Stimulated activated memory B cell treated with anti-CD40 and anti-IgM and Interleukin-4, amounts not matched to agents 10 μg/mL and 1 μg/mL and 100 μg/mL, for 72 hours (primary cell): ENCODE measurements at regions not wholly inside any gene's neighbourhood (a gene's known extent, or its start where the extent isn't known, plus 50 kb on each side); places are given as distances from the start of the nearest gene placed in this dataset.
A peak's percentile ranks its signal among the peaks of the same experiment; 100 is the strongest.

Source experiments
- ATAC-seq: fragments of 150-1000 bp; cut with Tn5 transposase; 2 replicates; pipeline ENCODE4 v1.10.0; 2021
- H3K27ac Mint-ChIP-seq: one replicate; pipeline ENCODE4 v1.8.0; 2022; ENCODE audit warnings: mild to moderate bottlenecking, mixed read lengths
- H3K27me3 Mint-ChIP-seq: one replicate; pipeline ENCODE4 v1.8.0; 2022; ENCODE audit warnings: mixed read lengths
- H3K36me3 Mint-ChIP-seq: one replicate; pipeline ENCODE4 v1.8.0; 2022; ENCODE audit warnings: mixed read lengths
- H3K4me1 Mint-ChIP-seq: one replicate; pipeline ENCODE4 v1.8.0; 2022; ENCODE audit warnings: mixed read lengths
- H3K4me3 Mint-ChIP-seq: one replicate; pipeline ENCODE4 v1.8.0; 2022; ENCODE audit warnings: mild to moderate bottlenecking, moderate library complexity, mixed read lengths
- H3K9me3 Mint-ChIP-seq: one replicate; pipeline ENCODE4 v1.8.0; 2022; ENCODE audit warnings: mixed read lengths

GRCh38 chr4:18973296-18973695 lies 951.7 kb upstream of the LCORL start:
- ATAC-seq: no peak
- no peaks in the 10 kb centered on the region for H3K36me3 Mint-ChIP-seq
- no peak overlapping the region for H3K4me3 Mint-ChIP-seq
- H3K9me3 Mint-ChIP-seq: peaks cover 2% of the 10 kb centered on the region
- H3K27ac Mint-ChIP-seq: no peak overlapping the region
- no peaks in the 10 kb centered on the region for H3K27me3 Mint-ChIP-seq
- no peaks in the 10 kb centered on the region for H3K4me1 Mint-ChIP-seq

- ATAC-seq: no peak
- H3K36me3 Mint-ChIP-seq: no peaks in the 10 kb centered on the region
- no peak overlapping the region for H3K4me3 Mint-ChIP-seq
- no peaks in the 10 kb centered on the region for H3K27me3 Mint-ChIP-seq
- no peaks in the 10 kb centered on the region for H3K4me1 Mint-ChIP-seq
- H3K27ac Mint-ChIP-seq: no peak overlapping the region
- peaks cover 10% of the 10 kb centered on the region for H3K9me3 Mint-ChIP-seq
Measured at GRCh38 chr4:18961879-18962278, 940.3 kb upstream of the LCORL start.

GRCh38 chr4:18961266-18961665 lies 939.7 kb upstream of the LCORL start:
- Mint-ChIP-seq H3K4me3 (no peak overlapping the region), H3K36me3 (no peaks in the 10 kb centered on the region), H3K9me3 (peaks cover 10% of the 10 kb centered on the region), H3K4me1 (no peaks in the 10 kb centered on the region), H3K27me3 (no peaks in the 10 kb centered on the region), H3K27ac (no peak overlapping the region)
- no peak for ATAC-seq

- no peak for ATAC-seq
- no peaks in the 10 kb centered on the region for H3K4me1 Mint-ChIP-seq
- no peaks in the 10 kb centered on the region for H3K27me3 Mint-ChIP-seq
- no peak overlapping the region for H3K27ac Mint-ChIP-seq
- H3K36me3 Mint-ChIP-seq: no peaks in the 10 kb centered on the region
- peaks cover 10% of the 10 kb centered on the region for H3K9me3 Mint-ChIP-seq
- no peak overlapping the region for H3K4me3 Mint-ChIP-seq
Measured at GRCh38 chr4:18957716-18958115, 936.2 kb upstream of the LCORL start.

GRCh38 chr4:18954538-18954937 lies 933.0 kb upstream of the LCORL start:
- Mint-ChIP-seq H3K36me3 (no peaks in the 10 kb centered on the region), H3K27ac (no peak overlapping the region), H3K27me3 (no peaks in the 10 kb centered on the region), H3K4me1 (no peaks in the 10 kb centered on the region), H3K9me3 (peaks cover 6% of the 10 kb centered on the region), H3K4me3 (no peak overlapping the region)
- no peak for ATAC-seq

GRCh38 chr4:18953613-18954012 lies 932.1 kb upstream of the LCORL start:
- no peak for ATAC-seq
- Mint-ChIP-seq H3K9me3 (peaks cover 2% of the 10 kb centered on the region), H3K27me3 (no peaks in the 10 kb centered on the region), H3K4me3 (no peak overlapping the region), H3K27ac (no peak overlapping the region), H3K36me3 (no peaks in the 10 kb centered on the region), H3K4me1 (no peaks in the 10 kb centered on the region)

- peaks cover 3% of the 10 kb centered on the region for H3K9me3 Mint-ChIP-seq
- H3K4me3 Mint-ChIP-seq: no peak overlapping the region
- ATAC-seq: no peak
Measured at GRCh38 chr4:18945464-18945863, 923.9 kb upstream of the LCORL start.

GRCh38 chr4:18942874-18943273 lies 921.3 kb upstream of the LCORL start:
- ATAC-seq: no peak
- no peak overlapping the region for H3K4me3 Mint-ChIP-seq
- H3K27me3 Mint-ChIP-seq: no peaks in the 10 kb centered on the region
- H3K36me3 Mint-ChIP-seq: no peaks in the 10 kb centered on the region
- peaks cover 5% of the 10 kb centered on the region for H3K9me3 Mint-ChIP-seq
- no peak overlapping the region for H3K27ac Mint-ChIP-seq
- H3K4me1 Mint-ChIP-seq: peaks cover 8% of the 10 kb centered on the region

More at GRCh38 chr4:18945464-18945863, 923.9 kb upstream of the LCORL start:
- Mint-ChIP-seq H3K4me1 (no peaks in the 10 kb centered on the region), H3K36me3 (no peaks in the 10 kb centered on the region), H3K27me3 (no peaks in the 10 kb centered on the region), H3K27ac (no peak overlapping the region)

GRCh38 chr4:18938343-18939099 lies 917.0 kb upstream of the LCORL start:
- Mint-ChIP-seq H3K4me3 (no peak overlapping the region), H3K27me3 (no peaks in the 10 kb centered on the region), H3K4me1 (peaks cover 8% of the 10 kb centered on the region), H3K27ac (no peak overlapping the region), H3K36me3 (no peaks in the 10 kb centered on the region), H3K9me3 (peaks cover 14% of the 10 kb centered on the region)
- ATAC-seq: peak; percentile 73

GRCh38 chr4:18937746-18938145 lies 916.2 kb upstream of the LCORL start:
- Mint-ChIP-seq H3K36me3 (no peaks in the 10 kb centered on the region), H3K4me1 (peaks cover 8% of the 10 kb centered on the region), H3K27me3 (no peaks in the 10 kb centered on the region), H3K4me3 (no peak overlapping the region), H3K9me3 (peaks cover 14% of the 10 kb centered on the region), H3K27ac (no peak overlapping the region)
- ATAC-seq: no peak

GRCh38 chr4:18937080-18937479 lies 915.5 kb upstream of the LCORL start:
- Mint-ChIP-seq H3K36me3 (no peaks in the 10 kb centered on the region), H3K27ac (no peak overlapping the region), H3K9me3 (peaks cover 14% of the 10 kb centered on the region), H3K4me3 (no peak overlapping the region), H3K4me1 (peaks cover 8% of the 10 kb centered on the region), H3K27me3 (no peaks in the 10 kb centered on the region)
- no peak for ATAC-seq

GRCh38 chr4:18935659-18936345 lies 914.2 kb upstream of the LCORL start:
- Mint-ChIP-seq H3K27me3 (no peaks in the 10 kb centered on the region), H3K36me3 (no peaks in the 10 kb centered on the region), H3K27ac (no peak overlapping the region), H3K9me3 (peaks cover 14% of the 10 kb centered on the region), H3K4me1 (peaks cover 8% of the 10 kb centered on the region), H3K4me3 (no peak overlapping the region)
- ATAC-seq: no peak

- no peaks in the 10 kb centered on the region for H3K27me3 Mint-ChIP-seq
- ATAC-seq: no peak
- H3K27ac Mint-ChIP-seq: no peak overlapping the region
- no peak overlapping the region for H3K4me3 Mint-ChIP-seq
- H3K36me3 Mint-ChIP-seq: no peaks in the 10 kb centered on the region
- H3K9me3 Mint-ChIP-seq: peaks cover 12% of the 10 kb centered on the region
- H3K4me1 Mint-ChIP-seq: peaks cover 8% of the 10 kb centered on the region
Measured at GRCh38 chr4:18934197-18934596, 912.6 kb upstream of the LCORL start.

GRCh38 chr4:18932730-18933339 lies 911.3 kb upstream of the LCORL start:
- H3K4me3 Mint-ChIP-seq: no peak overlapping the region
- no peaks in the 10 kb centered on the region for H3K27me3 Mint-ChIP-seq
- no peak overlapping the region for H3K27ac Mint-ChIP-seq
- H3K36me3 Mint-ChIP-seq: no peaks in the 10 kb centered on the region
- peaks cover 12% of the 10 kb centered on the region for H3K9me3 Mint-ChIP-seq
- H3K4me1 Mint-ChIP-seq: no peaks in the 10 kb centered on the region
- ATAC-seq: no peak

GRCh38 chr4:18931643-18932377 lies 910.3 kb upstream of the LCORL start:
- Mint-ChIP-seq H3K4me1 (no peaks in the 10 kb centered on the region), H3K27ac (no peak overlapping the region), H3K4me3 (no peak overlapping the region), H3K27me3 (no peaks in the 10 kb centered on the region), H3K36me3 (no peaks in the 10 kb centered on the region), H3K9me3 (peaks cover 6% of the 10 kb centered on the region)
- no peak for ATAC-seq
